ENCODE measurements at regions not wholly inside any gene's neighbourhood (a gene's known extent, or its start where the extent isn't known, plus 50 kb on each side); places are given as distances from the start of the nearest gene placed in this dataset.

DNA sequence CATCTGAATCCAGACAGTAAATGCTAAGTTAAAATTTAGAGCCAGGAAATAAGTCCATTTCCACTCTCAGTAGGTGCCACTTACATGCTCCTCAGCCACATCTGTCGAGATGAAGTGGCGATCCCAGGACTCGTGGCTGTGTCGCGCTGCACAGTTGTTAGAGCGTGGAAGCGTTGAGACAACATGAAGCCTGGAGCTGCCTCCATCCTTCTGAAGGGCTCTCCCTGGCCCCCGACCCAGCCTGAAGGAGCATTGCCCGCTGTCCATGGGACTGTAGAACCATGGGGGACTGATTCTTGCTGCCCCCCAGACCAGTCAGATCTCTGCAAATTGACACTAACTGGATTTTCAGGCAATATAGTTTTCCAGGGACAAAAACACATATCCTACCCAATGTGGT, 58.9 kb downstream of the IRX1 start:
- Histone ChIP-seq H3K4me2 (ENCODE audit: low read length) (no peak overlapping the region), H2AFZ (no peak overlapping the region), H3K4me3 (ENCODE audit: low read depth, low read length) (no peak overlapping the region), H3K36me3 (ENCODE audit: control insufficient read depth, insufficient read depth, low read length) (no peaks in the 10 kb centered on the region), H3K27me3 (ENCODE audit: control insufficient read depth, insufficient read depth, low read length) (no peaks in the 10 kb centered on the region), H3K79me2 (no peaks in the 10 kb centered on the region), H3K27ac (no peak overlapping the region), H3K4me1 (no peaks in the 10 kb centered on the region), H3K9me3 (ENCODE audit: control insufficient read depth, low read length) (no peaks in the 10 kb centered on the region), H3K9ac (no peak overlapping the region)
- TF ChIP-seq, protein P1, sequence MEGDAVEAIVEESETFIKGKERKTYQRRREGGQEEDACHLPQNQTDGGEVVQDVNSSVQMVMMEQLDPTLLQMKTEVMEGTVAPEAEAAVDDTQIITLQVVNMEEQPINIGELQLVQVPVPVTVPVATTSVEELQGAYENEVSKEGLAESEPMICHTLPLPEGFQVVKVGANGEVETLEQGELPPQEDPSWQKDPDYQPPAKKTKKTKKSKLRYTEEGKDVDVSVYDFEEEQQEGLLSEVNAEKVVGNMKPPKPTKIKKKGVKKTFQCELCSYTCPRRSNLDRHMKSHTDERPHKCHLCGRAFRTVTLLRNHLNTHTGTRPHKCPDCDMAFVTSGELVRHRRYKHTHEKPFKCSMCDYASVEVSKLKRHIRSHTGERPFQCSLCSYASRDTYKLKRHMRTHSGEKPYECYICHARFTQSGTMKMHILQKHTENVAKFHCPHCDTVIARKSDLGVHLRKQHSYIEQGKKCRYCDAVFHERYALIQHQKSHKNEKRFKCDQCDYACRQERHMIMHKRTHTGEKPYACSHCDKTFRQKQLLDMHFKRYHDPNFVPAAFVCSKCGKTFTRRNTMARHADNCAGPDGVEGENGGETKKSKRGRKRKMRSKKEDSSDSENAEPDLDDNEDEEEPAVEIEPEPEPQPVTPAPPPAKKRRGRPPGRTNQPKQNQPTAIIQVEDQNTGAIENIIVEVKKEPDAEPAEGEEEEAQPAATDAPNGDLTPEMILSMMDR (IDR thresholded peaks at IDR 0.05) = no peak

DNA sequence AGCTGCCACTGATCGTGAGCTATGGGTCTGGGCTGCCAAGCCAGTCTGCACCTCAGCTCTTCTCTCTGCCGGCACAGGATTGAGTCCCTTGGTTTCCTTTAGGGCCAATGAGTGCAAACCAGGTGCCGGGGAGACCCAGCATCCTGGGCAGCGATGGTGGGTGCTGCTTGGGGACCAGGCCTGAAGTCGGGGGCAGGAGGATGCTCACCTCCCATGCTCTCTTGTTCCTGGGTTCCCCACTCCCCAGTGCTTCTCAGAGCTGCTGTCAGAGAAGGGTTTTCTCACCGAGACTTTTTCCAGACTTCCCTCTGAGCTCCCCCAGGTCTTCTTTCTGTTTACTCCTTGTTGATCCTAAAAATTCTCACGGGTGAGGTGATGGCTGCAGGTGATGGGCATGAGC, 61.2 kb downstream of the IRX1 start:
- H3K79me2 ChIP-seq = no peaks in the 10 kb centered on the region
- no peak overlapping the region for H2AFZ ChIP-seq
- no peaks in the 10 kb centered on the region for H3K4me1 ChIP-seq
- H3K27ac ChIP-seq = no peak overlapping the region
- H3K9me3 ChIP-seq (ENCODE audit: control insufficient read depth, low read length) = no peaks in the 10 kb centered on the region
- H3K4me2 ChIP-seq (ENCODE audit: low read length) = no peak overlapping the region
- no peaks in the 10 kb centered on the region for H3K36me3 ChIP-seq (ENCODE audit: control insufficient read depth, insufficient read depth, low read length)
- H3K27me3 ChIP-seq (ENCODE audit: control insufficient read depth, insufficient read depth, low read length) = no peaks in the 10 kb centered on the region
- H3K9ac ChIP-seq = no peak overlapping the region
- H3K4me3 ChIP-seq (ENCODE audit: low read depth, low read length) = no peak overlapping the region
- TF ChIP-seq, protein P1 (IDR thresholded peaks at IDR 0.05) = no peak

DNA sequence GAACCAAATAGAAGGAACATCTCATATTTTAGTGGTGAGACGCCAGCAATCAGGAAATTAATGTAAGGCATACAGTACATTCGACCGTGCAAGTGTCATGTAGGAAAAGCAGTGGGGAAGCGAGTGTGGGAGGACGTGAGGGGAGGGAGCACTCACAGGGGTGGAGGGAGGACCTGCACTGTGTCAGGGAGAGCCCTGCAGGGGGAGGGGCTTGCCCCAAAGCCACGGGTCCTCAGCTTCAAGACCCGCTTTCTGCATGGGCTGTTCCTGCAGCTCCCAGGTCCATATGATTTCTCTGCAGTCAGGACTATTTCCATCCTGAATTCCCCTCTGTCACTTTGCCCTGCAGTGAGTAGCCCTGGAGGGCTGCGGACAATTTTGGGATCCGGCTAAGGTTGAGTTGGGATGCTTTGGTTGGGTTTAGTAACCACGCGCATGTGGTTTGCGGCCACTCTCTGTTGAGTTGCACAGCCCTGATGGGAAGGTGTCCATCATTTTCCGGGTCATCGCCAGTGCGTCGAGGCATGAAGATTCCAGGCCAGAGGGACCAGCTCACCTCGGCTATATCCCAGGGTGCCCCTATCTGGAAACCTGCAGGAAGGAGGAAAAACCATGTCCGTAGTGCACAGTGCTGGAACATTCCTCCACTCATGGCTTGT, 61.9 kb downstream of the IRX1 start:
- Histone ChIP-seq H3K27ac (no peak overlapping the region), H3K36me3 (ENCODE audit: control insufficient read depth, insufficient read depth, low read length) (no peaks in the 10 kb centered on the region), H3K79me2 (no peaks in the 10 kb centered on the region), H3K9me3 (ENCODE audit: control insufficient read depth, low read length) (no peaks in the 10 kb centered on the region), H3K4me2 (ENCODE audit: low read length) (no peak overlapping the region), H3K9ac (no peak overlapping the region), H3K27me3 (ENCODE audit: control insufficient read depth, insufficient read depth, low read length) (no peaks in the 10 kb centered on the region), H3K4me3 (ENCODE audit: low read depth, low read length) (no peak overlapping the region), H2AFZ (no peak overlapping the region), H3K4me1 (no peaks in the 10 kb centered on the region)
- TF ChIP-seq, protein P1 (IDR thresholded peaks at IDR 0.05) = no peak

DNA sequence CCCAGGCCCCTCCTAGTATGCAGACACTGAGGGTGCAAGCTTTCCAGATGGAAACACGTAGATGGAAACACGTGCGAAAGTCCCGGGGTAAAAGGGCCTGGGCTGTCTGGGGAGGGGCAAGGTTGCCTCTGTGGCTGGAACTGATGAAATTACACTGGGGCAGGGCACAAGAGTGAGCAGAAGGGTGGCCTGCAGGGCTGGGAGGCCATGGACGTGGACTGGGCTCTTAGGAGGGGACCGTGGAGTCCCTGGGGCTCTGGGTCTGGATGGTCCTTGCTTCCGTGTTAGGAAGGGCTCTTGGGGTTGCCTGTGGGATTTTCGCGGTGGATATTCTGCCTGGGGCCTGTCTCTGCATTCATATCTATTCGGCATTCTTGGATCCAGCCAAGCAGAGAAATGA, 63.3 kb downstream of the IRX1 start:
- no peaks in the 10 kb centered on the region for H3K4me1 ChIP-seq
- H2AFZ ChIP-seq = no peak overlapping the region
- no peaks in the 10 kb centered on the region for H3K9me3 ChIP-seq (ENCODE audit: control insufficient read depth, low read length)
- H3K9ac ChIP-seq = no peak overlapping the region
- no peak overlapping the region for H3K27ac ChIP-seq
- no peak overlapping the region for H3K4me3 ChIP-seq (ENCODE audit: low read depth, low read length)
- no peak overlapping the region for H3K4me2 ChIP-seq (ENCODE audit: low read length)
- H3K79me2 ChIP-seq = no peaks in the 10 kb centered on the region
- no peaks in the 10 kb centered on the region for H3K36me3 ChIP-seq (ENCODE audit: control insufficient read depth, insufficient read depth, low read length)
- TF ChIP-seq, protein P1 (IDR thresholded peaks at IDR 0.05) = no peak
- no peaks in the 10 kb centered on the region for H3K27me3 ChIP-seq (ENCODE audit: control insufficient read depth, insufficient read depth, low read length)

DNA sequence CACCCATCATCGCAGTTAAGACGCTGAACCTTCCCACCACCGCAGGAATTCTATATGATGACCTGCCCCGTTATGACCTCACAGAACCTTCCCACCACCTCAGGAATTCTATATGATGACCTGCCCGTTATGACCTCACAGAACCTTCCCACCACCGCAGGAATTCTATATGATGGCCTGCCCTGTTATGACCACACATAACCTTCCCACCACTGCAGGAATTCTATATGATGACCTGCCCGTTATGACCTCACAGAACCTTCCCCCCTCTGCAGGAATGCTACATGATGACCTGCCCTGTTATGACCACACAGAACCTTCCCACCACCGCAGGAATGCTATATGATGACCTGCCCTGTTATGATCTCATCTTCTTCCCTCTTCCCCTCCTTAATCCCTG, 64.3 kb downstream of the IRX1 start:
- Histone ChIP-seq H2AFZ (no peak overlapping the region), H3K4me2 (ENCODE audit: low read length) (no peak overlapping the region), H3K27ac (no peak overlapping the region), H3K4me3 (ENCODE audit: low read depth, low read length) (no peak overlapping the region), H3K9ac (no peak overlapping the region), H3K9me3 (ENCODE audit: control insufficient read depth, low read length) (no peaks in the 10 kb centered on the region), H3K36me3 (ENCODE audit: control insufficient read depth, insufficient read depth, low read length) (no peaks in the 10 kb centered on the region), H3K4me1 (no peaks in the 10 kb centered on the region), H3K27me3 (ENCODE audit: control insufficient read depth, insufficient read depth, low read length) (no peaks in the 10 kb centered on the region), H3K79me2 (no peaks in the 10 kb centered on the region)
- TF ChIP-seq, protein P1 (IDR thresholded peaks at IDR 0.05) = no peak
